HepG2 (cell line): ENCODE measurements at regions not wholly inside any gene's neighbourhood (a gene's known extent, or its start where the extent isn't known, plus 50 kb on each side); places are given as distances from the start of the nearest gene placed in this dataset.

Source experiments
- ATAC-seq: fragments of 200-7000 bp; cut with Tn5 transposase; 3 replicates; pipeline ENCODE4 v1.9.1; 2020; ENCODE audit warnings: mild to moderate bottlenecking, moderate library complexity
- BruUV-seq: library from RNA; stranded (reverse); fragments of 400-500 nt; replicated peaks from 2 replicates; lab custom pipeline; 2021; lab: Mats Ljungman, UMichigan
- CTCF ChIA-PET: fragments of 300-600 bp; formaldehyde crosslinking; extraction: SDS; loops from one replicate; lab custom pipeline; 2021; ENCODE audit warnings: low total read pairs, inconsistent platforms, low intra/inter-chr PET ratio; lab: Yijun Ruan, JAX
- POLR2A ChIA-PET: fragments of 350-600 bp; sonication (Branson Sonifier 250); formaldehyde crosslinking; loops from one replicate; lab custom pipeline; 2020; ENCODE audit warnings: antibody characterized with exemption, inconsistent platforms; lab: Yijun Ruan, JAX
- DNase-seq: peaks from one replicate; pipeline ENCODE4 v3.0.0-alpha.2; 2015; ENCODE audit warnings: low spot score
- FAIRE-seq: peaks from 3 replicates; lab custom pipeline; 2011; peaks lifted over from hg19 to GRCh38; lab: Jason Lieb, UNC
- H2AFZ ChIP-seq: one replicate; pipeline ENCODE4 v1.6.1; 2011; ENCODE audit warnings: low read length, inconsistent platforms
- H3K27ac ChIP-seq: fragments of 300-600 bp; 3 replicates; pipeline ENCODE4 v1.8.0; 2011; ENCODE audit warnings: mixed run types, mild to moderate bottlenecking, mixed read lengths, low read length, inconsistent platforms; ENCODE audit not compliant: insufficient read depth; ENCODE audit errors: extremely low read length
- H3K27me3 ChIP-seq, 2 experiments: fragments of 200-600 bp in 1 of 2; 2 replicates in 1 of 2; 3 replicates in 1 of 2; pipeline versions ENCODE4 v1.6.0 to v1.8.0; 2011; ENCODE audit warnings: low read length in 2 of 2, mild to moderate bottlenecking in 2 of 2, moderate library complexity in 2 of 2, inconsistent platforms in 1 of 2; ENCODE audit not compliant: insufficient read depth in 2 of 2, control insufficient read depth in 1 of 2
- H3K36me3 ChIP-seq, 2 experiments: fragments of 200-600 bp in 1 of 2; replicated peaks in 1 of 2; 2 replicates in 1 of 2; 3 replicates in 1 of 2; pipeline versions ENCODE4 v1.5.1 to v1.8.0; 2011; ENCODE audit warnings: low read length in 2 of 2, inconsistent platforms in 1 of 2; ENCODE audit not compliant: insufficient read depth in 2 of 2, control insufficient read depth in 1 of 2
- H3K4me1 ChIP-seq: 2 replicates; pipeline ENCODE4 v1.5.1; 2012; ENCODE audit warnings: low read length, inconsistent platforms; ENCODE audit not compliant: insufficient read depth
- H3K4me2 ChIP-seq: 2 replicates; pipeline ENCODE4 v1.6.0; 2011; ENCODE audit warnings: low read depth, low read length, inconsistent platforms
- H3K4me3 ChIP-seq, 3 experiments: fragments of 200-600 bp in 1 of 3; sonication (generic), shearing (Covaris generic) in 1 of 3; replicated peaks in 1 of 3; 2 replicates each; pipeline ENCODE4 v1.5.1; 2011 to 2016; ENCODE audit warnings: low read length in 3 of 3, inconsistent platforms in 2 of 3, low read depth in 2 of 3, mild to moderate bottlenecking in 2 of 3, control low read depth in 1 of 3, mixed read lengths in 1 of 3; ENCODE audit not compliant: insufficient read depth in 1 of 3
- H3K79me2 ChIP-seq: one replicate; pipeline ENCODE4 v1.6.1; 2011; ENCODE audit warnings: low read length, inconsistent platforms; ENCODE audit not compliant: insufficient read depth
- H3K9ac ChIP-seq: 2 replicates; pipeline ENCODE4 v1.6.0; 2011; ENCODE audit warnings: mild to moderate bottlenecking, low read depth, low read length, inconsistent platforms; ENCODE audit not compliant: insufficient read depth
- H3K9me3 ChIP-seq: 2 replicates; pipeline ENCODE4 v1.5.1; 2012; ENCODE audit warnings: mild to moderate bottlenecking, low read length
- H4K20me1 ChIP-seq: 2 replicates; pipeline ENCODE4 v1.6.0; 2011; ENCODE audit warnings: inconsistent platforms, mild to moderate bottlenecking, low read length, moderate library complexity; ENCODE audit not compliant: insufficient read depth
- EHMT2 ChIP-seq: fragments of 200-600 bp; sonication (generic); IDR thresholded peaks from 2 replicates; pipeline ENCODE4 v1.7.0; 2017; ENCODE audit warnings: antibody characterized with exemption, low read depth, low read length, borderline replicate concordance
- GTF2F1 ChIP-seq: fragments of 150-350 bp; IDR thresholded peaks from 2 replicates; pipeline ENCODE4 v1.6.1; 2014; ENCODE audit warnings: low read length
- KIAA2018 ChIP-seq: sonication (generic); formaldehyde crosslinking; IDR thresholded peaks from 2 replicates; pipeline ENCODE4 v1.5.0; 2020; ENCODE audit warnings: mild to moderate bottlenecking, missing genetic modification reagents, borderline replicate concordance
- NFKBIZ ChIP-seq: IDR thresholded peaks from 2 replicates; pipeline ENCODE4 v1.6.1; 2018; ENCODE audit warnings: missing genetic modification reagents, missing compliant biosample characterization
- PRDM15 ChIP-seq: sonication (generic); formaldehyde crosslinking; IDR thresholded peaks from 2 replicates; pipeline ENCODE4 v1.4.0; 2020; ENCODE audit warnings: missing genetic modification reagents
- RBM22 ChIP-seq: fragments of 200-400 bp; formaldehyde crosslinking; optimal IDR thresholded peaks from 2 replicates; pipeline ENCODE3; 2017; ENCODE audit warnings: mild to moderate bottlenecking, low read length, moderate library complexity
- RFXAP ChIP-seq: sonication (generic); formaldehyde crosslinking; IDR thresholded peaks from 2 replicates; pipeline ENCODE4 v1.4.0; 2020; ENCODE audit warnings: missing genetic modification reagents, borderline replicate concordance
- SOX6 ChIP-seq, 2 experiments: fragments of 450-650 bp in 1 of 2; sonication (generic) in 1 of 2; formaldehyde crosslinking in 1 of 2; IDR thresholded peaks; 2 replicates each; pipeline versions ENCODE4 v1.4.0 to v1.6.1; 2017 to 2020; ENCODE audit warnings: antibody characterized with exemption in 1 of 2, mild to moderate bottlenecking in 1 of 2, missing genetic modification reagents in 1 of 2
- SRSF1 ChIP-seq: fragments of 200-400 bp; formaldehyde crosslinking; optimal IDR thresholded peaks from 2 replicates; pipeline ENCODE3; 2017; ENCODE audit warnings: mild to moderate bottlenecking, low read depth, low read length, moderate library complexity
- SRSF9 ChIP-seq: fragments of 200-400 bp; formaldehyde crosslinking; IDR thresholded peaks from 2 replicates; pipeline ENCODE4 v1.6.1; 2018; ENCODE audit warnings: borderline replicate concordance, mild to moderate bottlenecking, low read depth, low read length; ENCODE audit not compliant: insufficient read depth, poor library complexity, severe bottlenecking
- ZNF256 ChIP-seq: sonication (generic); formaldehyde crosslinking; conservative IDR thresholded peaks from 2 replicates; pipeline ENCODE4 v1.4.0; 2020; ENCODE audit warnings: missing genetic modification reagents
- ZNF703 ChIP-seq: sonication (generic); formaldehyde crosslinking; IDR thresholded peaks from 2 replicates; pipeline ENCODE4 v1.5.1; 2020; ENCODE audit warnings: missing genetic modification reagents, mild to moderate bottlenecking, moderate library complexity, borderline replicate concordance
- WGBS: methylation state at CpG from one replicate; pipeline ENCODE4 v1.1.6; 2017; ENCODE audit warnings: low lambda C conversion rate; 5-methylcytosine and 5-hydroxymethylcytosine counted together
- in situ Hi-C: cut with HindIII; loops from 2 replicates; pipeline ENCODE4 v1.10.0; 2017; ENCODE audit warnings: low pct_unique_long_range_greater_than_20kb; ENCODE audit not compliant: extremely low pct_ligation_motif_present
- intact Hi-C: fragments of 100-400 bp; cut with micrococcal nuclease; formaldehyde crosslinking; loops from one replicate; pipeline ENCODE4 v1.10.0; 2022; ENCODE audit not compliant: unreplicated experiment

GRCh38 chr4:33448948-33449347 is 2728.8 kb downstream of the PCDH7 start:
- H3K9me3 ChIP-seq, result peaks cover 58% of the 10 kb centered on the region
- ChIA-PET POLR2A (no interaction called here), CTCF (no interaction called here)
- no peaks in the 10 kb centered on the region for H4K20me1 ChIP-seq
- no peak for FAIRE-seq
- DNase-seq, result no peak
- no peak overlapping the region for H2AFZ ChIP-seq
- in situ Hi-C loops (no loop called here), intact Hi-C loops (no loop called here)
- H3K9ac ChIP-seq, result no peak overlapping the region
- H3K79me2 ChIP-seq, result no peaks in the 10 kb centered on the region
- no peaks in the 10 kb centered on the region for H3K27me3 ChIP-seq
- H3K4me1 ChIP-seq, result no peaks in the 10 kb centered on the region
- 18% methylated on average over 3 of the region's 3 CpGs for WGBS
- no peak for ATAC-seq
- H3K27ac ChIP-seq, result no peak overlapping the region
- BruUV-seq, result no TSS peak
- H3K4me2 ChIP-seq, result no peak overlapping the region
- no peak for TF ChIP-seq ZNF703 (CRISPR knock-in tag)
- TF ChIP-seq KIAA2018 (CRISPR knock-in tag), result no peak
- TF ChIP-seq GTF2F1, result no peak
- no peak for TF ChIP-seq NFKBIZ (CRISPR knock-in tag)
- no peak for TF ChIP-seq EHMT2
- no peak for TF ChIP-seq SRSF9
- TF ChIP-seq SRSF1, result no peak
- TF ChIP-seq RFXAP (CRISPR knock-in tag), result no peak
- TF ChIP-seq SOX6 (IDR thresholded peaks at IDR 0.05), result no peak
- no peak for TF ChIP-seq SOX6 (CRISPR knock-in tag; IDR thresholded peaks at IDR 0.05)
- TF ChIP-seq ZNF256 (CRISPR knock-in tag), result no peak
- TF ChIP-seq PRDM15 (CRISPR knock-in tag), result no peak
- no peak for TF ChIP-seq RBM22
- no peaks in the 10 kb centered on the region for H3K36me3 ChIP-seq
- H3K4me3 ChIP-seq, result no peak overlapping the region
